ENCODE measurements at regions not wholly inside any gene's neighbourhood (a gene's known extent, or its start where the extent isn't known, plus 50 kb on each side); places are given as distances from the start of the nearest gene placed in this dataset.
"Not testable (repeated sequence)": the region's sequence is repeated elsewhere in the genome, so short reads cannot be mapped to it uniquely, and the experiment has no call there.

- not testable (repeated sequence) for H3K4me1 ChIP-seq (ENCODE audit: control insufficient read depth, low read length); H3F3A ChIP-seq (ENCODE audit: control insufficient read depth, insufficient read depth); H3K27ac ChIP-seq (ENCODE audit: low read depth, low read length); H3K4me3 ChIP-seq (ENCODE audit: low read length); H3K27me3 ChIP-seq (ENCODE audit: control insufficient read depth, low read length); H4K20me1 ChIP-seq (ENCODE audit: control insufficient read depth, insufficient read depth, low read depth, low read length); H3K36me3 ChIP-seq (ENCODE audit: control insufficient read depth, low read length); H3K9me2 ChIP-seq (replicated peaks; ENCODE audit: control insufficient read depth, low read length); H3K9me3 ChIP-seq (ENCODE audit: control insufficient read depth, insufficient read depth, low read length); H3K79me2 ChIP-seq (ENCODE audit: control insufficient read depth, low read length); H3K4me2 ChIP-seq (ENCODE audit: low read length)
Observed at GRCh38 chr5:12574298-12575093, 670.2 kb upstream of the CTNND2 start.

DNA sequence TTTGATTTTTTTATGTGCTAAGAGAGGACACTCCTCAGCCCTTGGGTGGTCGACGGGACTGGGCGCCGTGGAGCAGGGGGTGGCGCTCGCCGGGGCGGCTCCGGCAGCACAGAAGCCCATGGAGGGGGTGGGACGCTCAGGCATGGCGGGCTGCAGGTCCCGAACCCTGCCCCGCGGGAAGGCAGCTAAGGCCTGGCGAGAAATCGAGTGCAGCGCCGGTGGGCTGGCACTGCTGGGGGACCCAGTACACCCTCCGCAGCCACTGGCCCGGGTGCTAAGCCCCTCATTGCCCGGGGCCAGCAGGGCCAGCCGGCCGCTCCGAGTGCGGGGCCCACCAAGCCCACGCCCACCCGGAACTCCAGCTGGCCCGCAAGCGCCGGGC, 669.7 kb upstream of the CTNND2 start:
- not testable (repeated sequence) for H3K27me3 ChIP-seq (ENCODE audit: control insufficient read depth, low read length); H3F3A ChIP-seq (ENCODE audit: control insufficient read depth, insufficient read depth); H4K20me1 ChIP-seq (ENCODE audit: control insufficient read depth, insufficient read depth, low read depth, low read length); H3K4me3 ChIP-seq (ENCODE audit: low read length); H3K4me2 ChIP-seq (ENCODE audit: low read length); H3K79me2 ChIP-seq (ENCODE audit: control insufficient read depth, low read length); H3K9me2 ChIP-seq (replicated peaks; ENCODE audit: control insufficient read depth, low read length); H3K36me3 ChIP-seq (ENCODE audit: control insufficient read depth, low read length); H3K27ac ChIP-seq (ENCODE audit: low read depth, low read length); H3K9me3 ChIP-seq (ENCODE audit: control insufficient read depth, insufficient read depth, low read length); H3K4me1 ChIP-seq (ENCODE audit: control insufficient read depth, low read length)

DNA sequence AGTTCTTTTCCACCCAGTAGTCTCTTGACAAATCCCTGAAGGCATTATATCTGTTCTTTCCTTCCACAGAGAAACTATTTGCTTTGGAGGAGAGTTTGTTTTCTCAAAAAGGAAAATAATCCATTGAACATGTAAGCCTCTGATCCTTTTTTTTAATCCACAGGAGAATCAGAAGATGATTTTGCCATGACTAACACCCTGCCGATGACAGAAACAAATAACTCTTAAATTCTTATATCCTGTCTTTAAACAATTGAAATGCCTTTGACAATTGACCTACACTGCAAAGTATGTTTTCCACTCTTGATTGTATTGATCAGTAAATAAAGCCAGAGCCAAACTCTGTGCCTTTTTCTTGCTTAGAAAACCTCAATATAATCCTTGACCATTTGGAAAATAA, 666.4 kb upstream of the CTNND2 start:
- H3K9me3 ChIP-seq (ENCODE audit: control insufficient read depth, insufficient read depth, low read length): no peaks in the 10 kb centered on the region
- no peak overlapping the region for H3K4me2 ChIP-seq (ENCODE audit: low read length)
- H4K20me1 ChIP-seq (ENCODE audit: control insufficient read depth, insufficient read depth, low read depth, low read length): no peaks in the 10 kb centered on the region
- TF ChIP-seq, protein P1, sequence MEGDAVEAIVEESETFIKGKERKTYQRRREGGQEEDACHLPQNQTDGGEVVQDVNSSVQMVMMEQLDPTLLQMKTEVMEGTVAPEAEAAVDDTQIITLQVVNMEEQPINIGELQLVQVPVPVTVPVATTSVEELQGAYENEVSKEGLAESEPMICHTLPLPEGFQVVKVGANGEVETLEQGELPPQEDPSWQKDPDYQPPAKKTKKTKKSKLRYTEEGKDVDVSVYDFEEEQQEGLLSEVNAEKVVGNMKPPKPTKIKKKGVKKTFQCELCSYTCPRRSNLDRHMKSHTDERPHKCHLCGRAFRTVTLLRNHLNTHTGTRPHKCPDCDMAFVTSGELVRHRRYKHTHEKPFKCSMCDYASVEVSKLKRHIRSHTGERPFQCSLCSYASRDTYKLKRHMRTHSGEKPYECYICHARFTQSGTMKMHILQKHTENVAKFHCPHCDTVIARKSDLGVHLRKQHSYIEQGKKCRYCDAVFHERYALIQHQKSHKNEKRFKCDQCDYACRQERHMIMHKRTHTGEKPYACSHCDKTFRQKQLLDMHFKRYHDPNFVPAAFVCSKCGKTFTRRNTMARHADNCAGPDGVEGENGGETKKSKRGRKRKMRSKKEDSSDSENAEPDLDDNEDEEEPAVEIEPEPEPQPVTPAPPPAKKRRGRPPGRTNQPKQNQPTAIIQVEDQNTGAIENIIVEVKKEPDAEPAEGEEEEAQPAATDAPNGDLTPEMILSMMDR (IDR thresholded peaks at IDR 0.05; ENCODE audit: low read depth, low read length, poor library complexity, severe bottlenecking): no peak
- no peak for TF ChIP-seq EZH2phosphoT487 (IDR thresholded peaks at IDR 0.05; ENCODE audit: borderline replicate concordance, low read length)
- no peak overlapping the region for H3K4me3 ChIP-seq (ENCODE audit: low read length)
- H3K27me3 ChIP-seq (ENCODE audit: control insufficient read depth, low read length): no peaks in the 10 kb centered on the region
- H3K36me3 ChIP-seq (ENCODE audit: control insufficient read depth, low read length): no peaks in the 10 kb centered on the region
- H3K9me2 ChIP-seq (replicated peaks; ENCODE audit: control insufficient read depth, low read length): no peaks in the 10 kb centered on the region
- H3K4me1 ChIP-seq (ENCODE audit: control insufficient read depth, low read length): no peaks in the 10 kb centered on the region
- H3F3A ChIP-seq (ENCODE audit: control insufficient read depth, insufficient read depth): no peaks in the 10 kb centered on the region
- no peak overlapping the region for H3K27ac ChIP-seq (ENCODE audit: low read depth, low read length)
- no peaks in the 10 kb centered on the region for H3K79me2 ChIP-seq (ENCODE audit: control insufficient read depth, low read length)

- Histone ChIP-seq H3K27ac (ENCODE audit: low read depth, low read length) (no peak overlapping the region), H3K4me3 (ENCODE audit: low read length) (no peak overlapping the region), H3K27me3 (ENCODE audit: control insufficient read depth, low read length) (no peaks in the 10 kb centered on the region), H3F3A (ENCODE audit: control insufficient read depth, insufficient read depth) (no peaks in the 10 kb centered on the region), H3K79me2 (ENCODE audit: control insufficient read depth, low read length) (no peaks in the 10 kb centered on the region), H3K9me2 (replicated peaks; ENCODE audit: control insufficient read depth, low read length) (no peaks in the 10 kb centered on the region), H3K9me3 (ENCODE audit: control insufficient read depth, insufficient read depth, low read length) (no peaks in the 10 kb centered on the region), H3K4me1 (ENCODE audit: control insufficient read depth, low read length) (no peaks in the 10 kb centered on the region), H4K20me1 (ENCODE audit: control insufficient read depth, insufficient read depth, low read depth, low read length) (no peaks in the 10 kb centered on the region), H3K4me2 (ENCODE audit: low read length) (no peak overlapping the region), H3K36me3 (ENCODE audit: control insufficient read depth, low read length) (no peaks in the 10 kb centered on the region)
- TF ChIP-seq EZH2phosphoT487 (IDR thresholded peaks at IDR 0.05; ENCODE audit: borderline replicate concordance, low read length): no peak
- TF ChIP-seq, protein P1 (IDR thresholded peaks at IDR 0.05; ENCODE audit: low read depth, low read length, poor library complexity, severe bottlenecking): no peak
Observed at GRCh38 chr5:12566441-12566840, 662.2 kb upstream of the CTNND2 start.

Data from DOHH2 (cell line).